ENCODE measurements at regions not wholly inside any gene's neighbourhood (a gene's known extent, or its start where the extent isn't known, plus 50 kb on each side); places are given as distances from the start of the nearest gene placed in this dataset.

DNA sequence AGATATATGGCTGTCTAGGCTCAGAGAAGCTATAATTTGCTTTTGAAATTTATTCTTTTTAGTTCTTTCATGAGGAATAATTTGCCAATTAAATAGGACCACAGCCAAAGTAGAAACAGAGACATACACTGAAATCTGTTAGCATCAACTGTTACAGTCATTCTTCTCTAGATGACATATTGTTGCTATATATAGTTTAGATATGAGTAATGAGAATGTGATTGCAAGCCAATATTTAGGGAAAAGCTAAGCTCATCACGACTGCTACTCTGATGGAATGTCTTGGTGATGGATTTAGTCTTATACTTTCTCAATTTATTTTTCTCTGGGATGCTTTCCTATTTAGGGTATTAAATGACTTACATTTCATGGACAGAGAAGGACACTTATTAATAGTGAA lies 259.1 kb downstream of the LNPK start:
- Histone ChIP-seq H3K4me3 (ENCODE audit: low read length in 3 of 3) (no peak overlapping the region), H3K27me3 (ENCODE audit: control insufficient read depth, insufficient read depth, low read length) (no peaks in the 10 kb centered on the region), H3K9ac (ENCODE audit: low read length in 3 of 3) (no peak overlapping the region), H3K9me3 (ENCODE audit: control insufficient read depth in 2 of 3, insufficient read depth in 1 of 3, low read length in 3 of 3) (no peaks in the 10 kb centered on the region), H3K27ac (ENCODE audit: low read depth in 2 of 2, low read length in 2 of 2) (no peak overlapping the region), H3K36me3 (ENCODE audit: control insufficient read depth in 2 of 3, insufficient read depth in 3 of 3, low read length in 3 of 3) (no peaks in the 10 kb centered on the region), H3K4me1 (ENCODE audit: control insufficient read depth in 2 of 3, insufficient read depth in 2 of 3, low read depth in 1 of 3, low read length in 3 of 3) (no peaks in the 10 kb centered on the region)
- DNase-seq (no peak), FAIRE-seq (no peak)
- intact Hi-C loops (cut with DNase I) = no loop called here
- TF ChIP-seq, protein P1, sequence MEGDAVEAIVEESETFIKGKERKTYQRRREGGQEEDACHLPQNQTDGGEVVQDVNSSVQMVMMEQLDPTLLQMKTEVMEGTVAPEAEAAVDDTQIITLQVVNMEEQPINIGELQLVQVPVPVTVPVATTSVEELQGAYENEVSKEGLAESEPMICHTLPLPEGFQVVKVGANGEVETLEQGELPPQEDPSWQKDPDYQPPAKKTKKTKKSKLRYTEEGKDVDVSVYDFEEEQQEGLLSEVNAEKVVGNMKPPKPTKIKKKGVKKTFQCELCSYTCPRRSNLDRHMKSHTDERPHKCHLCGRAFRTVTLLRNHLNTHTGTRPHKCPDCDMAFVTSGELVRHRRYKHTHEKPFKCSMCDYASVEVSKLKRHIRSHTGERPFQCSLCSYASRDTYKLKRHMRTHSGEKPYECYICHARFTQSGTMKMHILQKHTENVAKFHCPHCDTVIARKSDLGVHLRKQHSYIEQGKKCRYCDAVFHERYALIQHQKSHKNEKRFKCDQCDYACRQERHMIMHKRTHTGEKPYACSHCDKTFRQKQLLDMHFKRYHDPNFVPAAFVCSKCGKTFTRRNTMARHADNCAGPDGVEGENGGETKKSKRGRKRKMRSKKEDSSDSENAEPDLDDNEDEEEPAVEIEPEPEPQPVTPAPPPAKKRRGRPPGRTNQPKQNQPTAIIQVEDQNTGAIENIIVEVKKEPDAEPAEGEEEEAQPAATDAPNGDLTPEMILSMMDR (IDR thresholded peaks at IDR 0.05; ENCODE audit: borderline replicate concordance, extremely low read depth, insufficient read depth) = no peak

DNA sequence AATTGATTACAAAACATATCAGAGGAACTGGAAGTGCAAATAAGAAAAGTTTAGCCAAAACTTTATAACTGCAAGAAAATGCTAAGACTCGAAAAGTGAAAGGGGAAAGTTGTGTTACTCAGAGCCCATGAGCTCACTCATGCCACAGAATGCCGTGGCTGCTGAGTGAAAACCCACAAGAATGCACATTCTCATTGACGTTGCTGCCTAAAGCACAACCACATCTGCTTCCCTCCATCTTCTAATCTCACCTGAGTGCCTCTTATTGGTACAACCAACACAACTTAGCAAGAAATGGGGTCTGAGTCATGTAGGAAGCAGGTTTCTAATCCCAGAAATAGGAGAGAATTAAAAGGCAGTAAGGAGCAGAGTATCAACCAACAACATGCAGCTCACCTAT lies 259.7 kb downstream of the LNPK start:
- Histone ChIP-seq H3K36me3 (ENCODE audit: control insufficient read depth in 2 of 3, insufficient read depth in 3 of 3, low read length in 3 of 3) (no peaks in the 10 kb centered on the region), H3K4me3 (ENCODE audit: low read length in 3 of 3) (no peak overlapping the region), H3K9ac (ENCODE audit: low read length in 3 of 3) (no peak overlapping the region), H3K4me1 (ENCODE audit: control insufficient read depth in 2 of 3, insufficient read depth in 2 of 3, low read depth in 1 of 3, low read length in 3 of 3) (no peaks in the 10 kb centered on the region), H3K27me3 (ENCODE audit: control insufficient read depth, insufficient read depth, low read length) (no peaks in the 10 kb centered on the region), H3K27ac (ENCODE audit: low read depth in 2 of 2, low read length in 2 of 2) (no peak overlapping the region), H3K9me3 (ENCODE audit: control insufficient read depth in 2 of 3, insufficient read depth in 1 of 3, low read length in 3 of 3) (no peaks in the 10 kb centered on the region)
- DNase-seq (no peak), FAIRE-seq (no peak)
- TF ChIP-seq, protein P1 (IDR thresholded peaks at IDR 0.05; ENCODE audit: borderline replicate concordance, extremely low read depth, insufficient read depth) = no peak
- intact Hi-C loops (cut with DNase I) = no loop called here

DNA sequence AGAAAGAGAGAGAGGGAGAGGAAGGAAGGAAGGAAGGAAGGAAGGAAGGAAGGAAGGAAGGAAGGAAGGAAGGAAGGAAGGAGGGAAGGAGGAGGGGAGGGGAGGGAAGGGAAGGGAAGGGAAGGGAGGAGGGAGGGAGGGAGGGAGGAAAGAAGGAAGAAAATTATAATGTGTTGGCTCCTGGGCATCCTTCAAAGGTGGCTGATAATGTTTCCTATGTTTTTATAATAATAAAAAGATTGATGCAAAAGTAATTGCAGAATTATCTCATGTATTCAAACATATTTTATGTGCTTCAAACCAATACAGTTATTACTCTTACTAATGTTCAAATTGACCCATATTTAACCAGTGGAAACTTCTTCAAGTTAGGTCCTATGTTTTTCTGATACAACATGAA lies 260.9 kb downstream of the LNPK start:
- Histone ChIP-seq H3K36me3 (ENCODE audit: control insufficient read depth in 2 of 3, insufficient read depth in 3 of 3, low read length in 3 of 3) (no peaks in the 10 kb centered on the region), H3K27me3 (ENCODE audit: control insufficient read depth, insufficient read depth, low read length) (no peaks in the 10 kb centered on the region), H3K4me3 (ENCODE audit: low read length in 3 of 3) (no peak overlapping the region), H3K9me3 (ENCODE audit: control insufficient read depth in 2 of 3, insufficient read depth in 1 of 3, low read length in 3 of 3) (no peaks in the 10 kb centered on the region), H3K9ac (ENCODE audit: low read length in 3 of 3) (no peak overlapping the region), H3K4me1 (ENCODE audit: control insufficient read depth in 2 of 3, insufficient read depth in 2 of 3, low read depth in 1 of 3, low read length in 3 of 3) (no peaks in the 10 kb centered on the region), H3K27ac (ENCODE audit: low read depth in 2 of 2, low read length in 2 of 2) (no peak overlapping the region)
- DNase-seq = no peak
- intact Hi-C loops (cut with DNase I) = no loop called here
- FAIRE-seq = no peak
- TF ChIP-seq, protein P1 (IDR thresholded peaks at IDR 0.05; ENCODE audit: borderline replicate concordance, extremely low read depth, insufficient read depth) = no peak

DNA sequence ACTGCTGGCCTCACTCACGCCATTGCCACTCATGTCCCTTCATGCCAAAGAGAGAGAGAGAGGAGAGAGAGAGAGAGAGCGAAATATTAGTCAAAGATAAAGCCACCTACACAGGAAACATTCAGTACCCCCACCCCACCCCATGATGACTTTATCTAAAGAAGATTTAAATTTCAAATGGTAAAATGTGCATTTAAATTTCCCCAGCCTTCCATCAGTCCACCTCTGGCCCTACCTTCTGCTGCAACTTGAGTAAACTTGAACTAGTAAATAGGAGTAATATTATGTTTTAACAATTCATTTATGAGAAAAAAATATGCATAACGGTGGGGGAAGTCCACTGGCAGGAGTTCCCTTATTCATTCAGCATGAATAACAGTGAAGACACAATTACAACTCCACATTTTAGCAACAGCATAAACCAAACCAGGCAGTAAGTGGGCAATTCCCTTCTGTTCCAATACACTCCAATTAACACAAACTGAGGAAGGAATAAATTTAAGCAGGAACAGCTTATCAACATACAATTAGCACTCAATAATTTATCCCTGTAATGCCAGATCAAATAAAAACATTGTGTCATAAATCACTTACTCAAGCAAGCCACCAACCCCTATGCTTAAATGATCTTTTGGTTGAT lies 264.2 kb downstream of the LNPK start:
- DNase-seq (no peak), FAIRE-seq (no peak)
- Histone ChIP-seq H3K36me3 (ENCODE audit: control insufficient read depth in 2 of 3, insufficient read depth in 3 of 3, low read length in 3 of 3) (no peaks in the 10 kb centered on the region), H3K9ac (ENCODE audit: low read length in 3 of 3) (no peak overlapping the region), H3K4me3 (ENCODE audit: low read length in 3 of 3) (no peak overlapping the region), H3K4me1 (ENCODE audit: control insufficient read depth in 2 of 3, insufficient read depth in 2 of 3, low read depth in 1 of 3, low read length in 3 of 3) (no peaks in the 10 kb centered on the region), H3K27me3 (ENCODE audit: control insufficient read depth, insufficient read depth, low read length) (no peaks in the 10 kb centered on the region), H3K27ac (ENCODE audit: low read depth in 2 of 2, low read length in 2 of 2) (no peak overlapping the region), H3K9me3 (ENCODE audit: control insufficient read depth in 2 of 3, insufficient read depth in 1 of 3, low read length in 3 of 3) (no peaks in the 10 kb centered on the region)
- intact Hi-C loops (cut with DNase I) = no loop called here
- TF ChIP-seq, protein P1 (IDR thresholded peaks at IDR 0.05; ENCODE audit: borderline replicate concordance, extremely low read depth, insufficient read depth) = no peak

Data from kidney (tissue), 13 donors.